ENCODE measurements at regions not wholly inside any gene's neighbourhood (a gene's known extent, or its start where the extent isn't known, plus 50 kb on each side); places are given as distances from the start of the nearest gene placed in this dataset.

GRCh38 chr4:144360146-144360793 is 219.8 kb upstream of the GYPA start:
- TF ChIP-seq HDGF (IDR thresholded peaks at IDR 0.05; ENCODE audit: borderline replicate concordance) (no peak), LEF1 (IDR thresholded peaks at IDR 0.05; ENCODE audit: borderline replicate concordance) (no peak), BHLHE40 (IDR thresholded peaks at IDR 0.05; ENCODE audit: borderline replicate concordance) (no peak), SP1 (IDR thresholded peaks at IDR 0.05) (no peak), CTBP1 (IDR thresholded peaks at IDR 0.05; ENCODE audit: borderline replicate concordance) (no peak), ARNT (IDR thresholded peaks at IDR 0.05) (no peak), SUZ12 (IDR thresholded peaks at IDR 0.05) (no peak), FOXM1 (IDR thresholded peaks at IDR 0.05; ENCODE audit: borderline replicate concordance) (no peak), ZNF384 (IDR thresholded peaks at IDR 0.05) (no peak), TARDBP (IDR thresholded peaks at IDR 0.05) (no peak), FOXA1 (IDR thresholded peaks at IDR 0.05) (no peak), ELF4 (IDR thresholded peaks at IDR 0.05) (no peak), NFRKB (IDR thresholded peaks at IDR 0.05) (no peak), FOXK2 (IDR thresholded peaks at IDR 0.05) (no peak), L3MBTL2 (conservative IDR thresholded peaks at IDR 0.05) (no peak)
- TF ChIP-seq, protein P1, sequence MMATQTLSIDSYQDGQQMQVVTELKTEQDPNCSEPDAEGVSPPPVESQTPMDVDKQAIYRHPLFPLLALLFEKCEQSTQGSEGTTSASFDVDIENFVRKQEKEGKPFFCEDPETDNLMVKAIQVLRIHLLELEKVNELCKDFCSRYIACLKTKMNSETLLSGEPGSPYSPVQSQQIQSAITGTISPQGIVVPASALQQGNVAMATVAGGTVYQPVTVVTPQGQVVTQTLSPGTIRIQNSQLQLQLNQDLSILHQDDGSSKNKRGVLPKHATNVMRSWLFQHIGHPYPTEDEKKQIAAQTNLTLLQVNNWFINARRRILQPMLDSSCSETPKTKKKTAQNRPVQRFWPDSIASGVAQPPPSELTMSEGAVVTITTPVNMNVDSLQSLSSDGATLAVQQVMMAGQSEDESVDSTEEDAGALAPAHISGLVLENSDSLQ (IDR thresholded peaks at IDR 0.05) = no peak
- POLR2A ChIA-PET = no interaction called here
- DNase-seq (ENCODE audit: extremely low spot score) = no peak
- CTCF ChIA-PET = no interaction called here

DNA sequence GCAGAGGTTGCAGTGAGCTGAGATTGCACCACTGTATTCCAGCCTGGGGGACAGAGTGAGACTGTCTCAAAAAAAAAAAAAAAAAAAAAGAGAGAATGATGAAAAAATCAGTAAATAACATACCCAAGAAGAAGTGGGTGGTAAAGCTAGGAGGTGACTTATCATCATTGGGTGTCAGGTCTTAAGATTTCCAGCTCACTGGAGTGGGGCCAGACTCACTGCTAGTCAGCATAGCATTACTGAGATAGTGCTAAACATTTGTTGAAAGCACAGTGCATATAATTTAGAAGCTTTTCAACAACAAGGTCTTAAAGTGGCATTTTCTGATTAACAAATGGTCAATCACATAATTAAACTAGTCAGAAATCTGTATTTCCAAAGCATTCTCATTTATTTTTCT is 221.8 kb upstream of the GYPA start:
- CTCF ChIA-PET = no interaction called here
- no peak for DNase-seq (ENCODE audit: extremely low spot score)
- TF ChIP-seq NFRKB (IDR thresholded peaks at IDR 0.05) = no peak
- no peak for TF ChIP-seq BHLHE40 (IDR thresholded peaks at IDR 0.05; ENCODE audit: borderline replicate concordance)
- no peak for TF ChIP-seq CTBP1 (IDR thresholded peaks at IDR 0.05; ENCODE audit: borderline replicate concordance)
- TF ChIP-seq, protein P1 (IDR thresholded peaks at IDR 0.05) = no peak
- POLR2A ChIA-PET = no interaction called here

GRCh38 chr4:144363890-144364289 is 223.4 kb upstream of the GYPA start:
- POLR2A ChIA-PET = no interaction called here

DNA sequence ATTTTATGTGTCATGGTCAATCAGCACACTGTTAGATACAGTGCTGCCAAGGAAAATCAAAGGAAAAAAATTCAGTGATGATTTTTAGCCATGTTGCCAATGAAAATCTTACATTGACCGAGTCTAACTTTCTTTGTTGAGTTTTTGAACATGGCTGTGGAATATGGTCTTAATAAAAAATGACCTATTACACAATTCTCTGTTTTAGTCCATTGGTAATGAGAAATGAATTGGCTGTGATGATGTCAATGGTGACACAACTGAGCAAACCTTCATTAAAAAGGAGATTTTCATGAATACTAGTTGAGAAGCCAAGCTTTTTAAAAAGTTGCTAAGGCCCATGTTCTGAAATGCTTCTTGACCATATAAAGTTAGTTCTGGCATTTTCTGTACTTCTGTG is 225.9 kb upstream of the GYPA start:
- no peak for TF ChIP-seq FOXA1 (IDR thresholded peaks at IDR 0.05)
- TF ChIP-seq SP1 (IDR thresholded peaks at IDR 0.05) = no peak
- TF ChIP-seq FOXK2 (IDR thresholded peaks at IDR 0.05) = no peak
- no peak for TF ChIP-seq LEF1 (IDR thresholded peaks at IDR 0.05; ENCODE audit: borderline replicate concordance)
- no peak for TF ChIP-seq NFRKB (IDR thresholded peaks at IDR 0.05)
- TF ChIP-seq HDGF (IDR thresholded peaks at IDR 0.05; ENCODE audit: borderline replicate concordance) = no peak
- no peak for TF ChIP-seq FOXM1 (IDR thresholded peaks at IDR 0.05; ENCODE audit: borderline replicate concordance)
- TF ChIP-seq TARDBP (IDR thresholded peaks at IDR 0.05) = no peak
- TF ChIP-seq L3MBTL2 (conservative IDR thresholded peaks at IDR 0.05) = no peak
- TF ChIP-seq ARNT (IDR thresholded peaks at IDR 0.05) = no peak
- TF ChIP-seq CTBP1 (IDR thresholded peaks at IDR 0.05; ENCODE audit: borderline replicate concordance) = no peak
- no peak for TF ChIP-seq ZNF384 (IDR thresholded peaks at IDR 0.05)
- no peak for TF ChIP-seq SUZ12 (IDR thresholded peaks at IDR 0.05)
- TF ChIP-seq ELF4 (IDR thresholded peaks at IDR 0.05) = no peak
- no peak for TF ChIP-seq BHLHE40 (IDR thresholded peaks at IDR 0.05; ENCODE audit: borderline replicate concordance)
- TF ChIP-seq, protein P1 (IDR thresholded peaks at IDR 0.05) = no peak
- CTCF ChIA-PET = no interaction called here
- POLR2A ChIA-PET = no interaction called here
- no peak for DNase-seq (ENCODE audit: extremely low spot score)

More at GRCh38 chr4:144363890-144364289, 223.4 kb upstream of the GYPA start:
- TF ChIP-seq ARNT (IDR thresholded peaks at IDR 0.05) (no peak), FOXM1 (IDR thresholded peaks at IDR 0.05; ENCODE audit: borderline replicate concordance) (no peak), FOXA1 (IDR thresholded peaks at IDR 0.05) (no peak), FOXK2 (IDR thresholded peaks at IDR 0.05) (no peak), HDGF (IDR thresholded peaks at IDR 0.05; ENCODE audit: borderline replicate concordance) (no peak), ZNF384 (IDR thresholded peaks at IDR 0.05) (no peak), LEF1 (IDR thresholded peaks at IDR 0.05; ENCODE audit: borderline replicate concordance) (no peak), L3MBTL2 (conservative IDR thresholded peaks at IDR 0.05) (no peak), TARDBP (IDR thresholded peaks at IDR 0.05) (no peak), NFRKB (IDR thresholded peaks at IDR 0.05) (no peak), SP1 (IDR thresholded peaks at IDR 0.05) (no peak), ELF4 (IDR thresholded peaks at IDR 0.05) (no peak), CTBP1 (IDR thresholded peaks at IDR 0.05; ENCODE audit: borderline replicate concordance) (no peak), SUZ12 (IDR thresholded peaks at IDR 0.05) (no peak)
- no peak for DNase-seq (ENCODE audit: extremely low spot score)
- CTCF ChIA-PET = interaction anchor here (1.0 kb wide), 1 partner anchor 13 kb away, joined by 3 read pairs; no protein-coding TSS in a partner anchor

DNA sequence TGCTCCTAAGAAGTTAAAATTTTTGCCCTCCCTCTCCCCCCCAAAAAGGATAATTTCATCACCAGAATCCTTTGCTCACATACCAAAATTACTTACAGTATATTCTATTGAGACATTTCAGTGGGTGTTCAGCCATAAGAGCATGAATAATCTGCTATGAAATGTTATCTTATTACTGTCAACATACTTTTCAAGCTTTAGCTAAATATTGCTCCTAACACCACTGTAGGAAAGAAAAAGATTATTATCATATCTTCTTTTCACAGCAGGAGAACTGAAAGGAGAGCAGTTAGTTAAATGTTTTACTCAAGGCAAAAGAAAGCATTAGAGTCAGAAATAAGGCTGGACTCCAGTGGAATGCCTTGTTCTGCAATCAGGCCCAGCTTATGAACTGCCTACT is 231.0 kb upstream of the GYPA start:
- ChIA-PET CTCF (no interaction called here), POLR2A (no interaction called here)
- no peak for DNase-seq (ENCODE audit: extremely low spot score)
- TF ChIP-seq BHLHE40 (IDR thresholded peaks at IDR 0.05; ENCODE audit: borderline replicate concordance) = no peak
- no peak for TF ChIP-seq ELF4 (IDR thresholded peaks at IDR 0.05)
- no peak for TF ChIP-seq LEF1 (IDR thresholded peaks at IDR 0.05; ENCODE audit: borderline replicate concordance)
- TF ChIP-seq HDGF (IDR thresholded peaks at IDR 0.05; ENCODE audit: borderline replicate concordance) = no peak
- TF ChIP-seq CTBP1 (IDR thresholded peaks at IDR 0.05; ENCODE audit: borderline replicate concordance) = no peak

- ChIA-PET CTCF (no interaction called here), POLR2A (no interaction called here)
- TF ChIP-seq L3MBTL2 (conservative IDR thresholded peaks at IDR 0.05) (no peak), CTBP1 (IDR thresholded peaks at IDR 0.05; ENCODE audit: borderline replicate concordance) (no peak), LEF1 (IDR thresholded peaks at IDR 0.05; ENCODE audit: borderline replicate concordance) (no peak), FOXA1 (IDR thresholded peaks at IDR 0.05) (no peak)
- DNase-seq (ENCODE audit: extremely low spot score) = no peak
Observed at GRCh38 chr4:144374065-144374464, 233.5 kb upstream of the GYPA start.

Measured in HEK293T (cell line).